ENCODE measurements at regions not wholly inside any gene's neighbourhood (a gene's known extent, or its start where the extent isn't known, plus 50 kb on each side); places are given as distances from the start of the nearest gene placed in this dataset.

DNA sequence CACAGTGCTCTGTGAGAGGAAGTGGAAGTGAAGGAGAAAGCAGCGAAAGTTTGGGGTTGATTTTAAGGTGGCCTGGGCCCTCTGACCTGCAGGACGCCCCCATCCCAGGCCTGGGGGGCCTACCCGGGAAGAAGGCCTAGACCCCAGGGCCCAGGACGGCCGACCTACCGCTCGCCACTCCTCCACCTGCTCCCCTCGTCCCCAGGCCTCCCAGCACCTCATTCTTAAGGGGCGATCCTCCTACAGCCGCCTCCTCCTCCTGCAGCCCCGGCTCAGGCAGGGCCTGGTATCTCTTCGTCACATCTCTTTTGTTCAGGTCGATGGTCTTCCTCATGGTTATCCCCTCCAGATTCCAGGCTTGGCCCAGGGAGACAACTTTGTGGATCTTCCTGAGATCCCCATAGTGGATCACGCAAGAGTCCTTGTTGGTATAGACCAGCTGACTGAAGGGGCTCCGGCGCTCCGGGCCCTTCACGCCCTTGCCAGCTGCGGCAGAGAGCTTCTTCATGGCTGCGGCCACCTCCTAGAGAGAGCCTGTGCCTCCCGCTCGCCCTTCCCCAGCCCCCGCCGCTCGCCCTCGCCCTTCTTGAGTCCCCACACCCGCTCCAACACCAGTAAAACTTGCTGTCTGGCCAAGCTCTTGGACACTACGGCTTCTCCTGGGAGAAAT is 117.5 kb downstream of the OR13A1 start:
- Histone ChIP-seq H3K36me3 (no peaks in the 10 kb centered on the region), H3K27ac (no peak overlapping the region), H3K27me3 (no peaks in the 10 kb centered on the region), H3K4me3 (no peak overlapping the region), H3K4me1 (no peaks in the 10 kb centered on the region), H3K9me3 (no peaks in the 10 kb centered on the region)
- intact Hi-C loops (cut with DNase I) = no loop called here
- no peak for DNase-seq (ENCODE audit: extremely low spot score in 2 of 2)
- no peak for TF ChIP-seq POLR2AphosphoS5 (IDR thresholded peaks at IDR 0.05; ENCODE audit: insufficient read depth in 1 of 2, low read depth in 1 of 2)
- TF ChIP-seq POLR2A (IDR thresholded peaks at IDR 0.05) = no peak
- TF ChIP-seq, protein P1, sequence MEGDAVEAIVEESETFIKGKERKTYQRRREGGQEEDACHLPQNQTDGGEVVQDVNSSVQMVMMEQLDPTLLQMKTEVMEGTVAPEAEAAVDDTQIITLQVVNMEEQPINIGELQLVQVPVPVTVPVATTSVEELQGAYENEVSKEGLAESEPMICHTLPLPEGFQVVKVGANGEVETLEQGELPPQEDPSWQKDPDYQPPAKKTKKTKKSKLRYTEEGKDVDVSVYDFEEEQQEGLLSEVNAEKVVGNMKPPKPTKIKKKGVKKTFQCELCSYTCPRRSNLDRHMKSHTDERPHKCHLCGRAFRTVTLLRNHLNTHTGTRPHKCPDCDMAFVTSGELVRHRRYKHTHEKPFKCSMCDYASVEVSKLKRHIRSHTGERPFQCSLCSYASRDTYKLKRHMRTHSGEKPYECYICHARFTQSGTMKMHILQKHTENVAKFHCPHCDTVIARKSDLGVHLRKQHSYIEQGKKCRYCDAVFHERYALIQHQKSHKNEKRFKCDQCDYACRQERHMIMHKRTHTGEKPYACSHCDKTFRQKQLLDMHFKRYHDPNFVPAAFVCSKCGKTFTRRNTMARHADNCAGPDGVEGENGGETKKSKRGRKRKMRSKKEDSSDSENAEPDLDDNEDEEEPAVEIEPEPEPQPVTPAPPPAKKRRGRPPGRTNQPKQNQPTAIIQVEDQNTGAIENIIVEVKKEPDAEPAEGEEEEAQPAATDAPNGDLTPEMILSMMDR (IDR thresholded peaks at IDR 0.05) = no peak

DNA sequence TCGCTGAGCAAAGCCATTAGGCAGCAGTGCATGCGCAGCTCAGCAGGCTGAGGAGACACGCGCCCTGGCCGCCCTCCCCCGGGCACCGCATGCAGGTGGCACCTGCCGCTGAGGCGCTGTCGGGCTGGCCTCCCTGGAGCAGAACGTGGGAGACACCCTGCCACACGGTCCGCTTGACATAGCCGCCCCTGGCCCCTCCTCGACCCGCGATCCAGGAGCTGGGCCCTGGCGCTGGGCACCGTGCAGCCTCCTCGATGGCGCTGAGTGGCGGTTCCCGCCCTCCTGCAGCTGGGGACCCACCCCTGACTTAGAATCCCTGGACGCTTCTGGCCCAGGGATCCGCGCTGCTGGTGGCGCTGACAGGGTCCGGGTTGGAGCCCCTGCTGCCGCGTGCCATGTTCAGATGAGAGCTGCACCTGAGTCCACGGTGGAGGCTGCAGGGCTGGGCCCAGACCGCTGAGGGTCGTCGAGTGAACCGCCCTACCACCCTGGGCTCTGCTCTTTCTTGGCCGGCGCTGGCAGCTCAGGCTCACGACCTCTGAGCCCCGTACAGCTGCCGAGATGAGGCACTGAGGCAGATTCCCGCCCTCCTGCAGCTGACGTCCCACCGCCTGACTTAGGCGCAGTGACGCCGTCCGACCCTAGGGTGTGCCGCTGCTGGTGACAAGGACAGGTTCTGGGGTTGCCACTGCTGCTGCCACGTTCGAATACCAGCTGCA is 116.8 kb downstream of the OR13A1 start:
- intact Hi-C loops (cut with DNase I) = no loop called here
- H3K36me3 ChIP-seq = no peaks in the 10 kb centered on the region
- TF ChIP-seq POLR2AphosphoS5 (IDR thresholded peaks at IDR 0.05; ENCODE audit: insufficient read depth in 1 of 2, low read depth in 1 of 2) = no peak
- TF ChIP-seq, protein P1 (IDR thresholded peaks at IDR 0.05) = no peak
- no peak for TF ChIP-seq POLR2A (IDR thresholded peaks at IDR 0.05)
- no peaks in the 10 kb centered on the region for H3K4me1 ChIP-seq
- no peaks in the 10 kb centered on the region for H3K27me3 ChIP-seq
- no peak overlapping the region for H3K4me3 ChIP-seq
- H3K27ac ChIP-seq = no peak overlapping the region
- no peak for DNase-seq (ENCODE audit: extremely low spot score in 2 of 2)
- H3K9me3 ChIP-seq = no peaks in the 10 kb centered on the region

DNA sequence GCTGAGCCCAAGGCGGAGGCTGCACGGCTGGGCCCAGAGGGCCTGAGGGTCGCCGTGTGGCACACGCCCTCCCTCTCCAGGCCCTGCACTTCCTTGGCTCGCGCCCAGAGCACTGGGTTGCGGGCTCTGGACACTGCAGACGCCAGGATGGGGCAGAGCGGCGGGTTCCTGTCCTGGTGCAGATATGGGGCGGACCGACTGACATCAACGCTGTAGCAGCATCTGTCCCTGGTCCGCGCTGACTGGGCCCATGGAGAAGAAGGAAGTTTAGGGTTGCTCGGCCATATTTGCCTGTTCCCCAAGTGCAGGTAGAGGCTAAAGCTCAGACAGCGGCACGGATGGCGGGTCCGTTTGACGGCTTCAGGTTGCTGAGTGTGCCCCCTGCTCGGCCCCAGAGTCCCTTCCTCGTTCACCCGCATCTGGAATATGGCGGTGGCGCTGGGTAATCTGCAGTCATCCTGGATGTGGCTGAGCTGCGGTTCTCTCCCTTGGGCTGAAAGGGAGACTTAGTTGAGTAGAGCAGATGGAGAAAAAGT is 116.1 kb downstream of the OR13A1 start:
- Histone ChIP-seq H3K9me3 (no peaks in the 10 kb centered on the region), H3K36me3 (no peaks in the 10 kb centered on the region), H3K4me1 (no peaks in the 10 kb centered on the region), H3K27me3 (no peaks in the 10 kb centered on the region), H3K27ac (no peak overlapping the region), H3K4me3 (no peak overlapping the region)
- TF ChIP-seq, protein P1 (IDR thresholded peaks at IDR 0.05) = no peak
- TF ChIP-seq POLR2A (IDR thresholded peaks at IDR 0.05) (no peak), POLR2AphosphoS5 (IDR thresholded peaks at IDR 0.05; ENCODE audit: insufficient read depth in 1 of 2, low read depth in 1 of 2) (no peak)
- intact Hi-C loops (cut with DNase I) = no loop called here
- no peak for DNase-seq (ENCODE audit: extremely low spot score in 2 of 2)

DNA sequence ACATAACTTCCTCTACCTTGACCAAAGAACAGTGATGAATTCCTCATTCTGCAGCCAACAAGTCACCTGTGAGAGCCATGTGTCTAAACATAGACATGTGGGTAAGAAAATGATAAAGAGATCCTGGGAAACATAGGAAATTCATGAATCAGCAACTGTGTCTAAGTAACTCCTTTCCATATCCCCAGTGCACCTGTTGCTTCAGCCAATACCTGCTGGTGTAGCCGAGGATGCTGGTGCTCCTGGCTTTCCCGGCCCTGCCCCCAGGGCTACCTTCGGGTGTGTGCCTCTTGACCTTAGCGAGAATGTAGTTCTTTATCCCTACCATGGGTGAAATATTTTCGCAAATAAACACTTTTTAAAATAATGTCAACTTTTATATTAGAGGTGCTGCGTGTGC is 114.1 kb downstream of the OR13A1 start:
- no peak for TF ChIP-seq POLR2A (IDR thresholded peaks at IDR 0.05)
- TF ChIP-seq POLR2AphosphoS5 (IDR thresholded peaks at IDR 0.05; ENCODE audit: insufficient read depth in 1 of 2, low read depth in 1 of 2) = no peak
- TF ChIP-seq, protein P1 (IDR thresholded peaks at IDR 0.05) = no peak
- no peak for DNase-seq (ENCODE audit: extremely low spot score in 2 of 2)
- Histone ChIP-seq H3K27ac (no peak overlapping the region), H3K4me3 (no peak overlapping the region), H3K4me1 (no peaks in the 10 kb centered on the region), H3K27me3 (no peaks in the 10 kb centered on the region), H3K9me3 (no peaks in the 10 kb centered on the region), H3K36me3 (no peaks in the 10 kb centered on the region)
- intact Hi-C loops (cut with DNase I) = no loop called here

DNA sequence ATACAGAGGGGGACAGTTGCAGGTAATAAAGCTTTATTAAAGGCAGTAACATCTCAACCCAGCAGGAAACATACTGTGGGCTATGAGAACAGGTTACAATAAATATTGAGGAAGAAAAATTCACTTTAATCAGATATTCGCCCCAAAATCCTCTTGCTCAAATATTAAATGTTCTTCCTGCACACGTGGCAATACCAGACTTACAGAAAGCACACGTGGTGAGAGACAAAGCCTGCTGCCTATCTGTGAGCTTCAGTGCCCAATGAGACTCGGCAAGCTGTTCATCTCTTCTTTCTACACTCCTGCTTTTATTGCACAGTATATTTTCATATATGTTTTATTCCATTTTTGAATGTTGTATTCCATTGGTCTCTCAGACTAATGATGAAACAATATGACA is 113.2 kb downstream of the OR13A1 start:
- Histone ChIP-seq H3K27me3 (no peaks in the 10 kb centered on the region), H3K4me3 (no peak overlapping the region), H3K36me3 (no peaks in the 10 kb centered on the region), H3K4me1 (no peaks in the 10 kb centered on the region), H3K27ac (no peak overlapping the region), H3K9me3 (no peaks in the 10 kb centered on the region)
- TF ChIP-seq POLR2A (IDR thresholded peaks at IDR 0.05) (no peak), POLR2AphosphoS5 (IDR thresholded peaks at IDR 0.05; ENCODE audit: insufficient read depth in 1 of 2, low read depth in 1 of 2) (no peak)
- no peak for DNase-seq (ENCODE audit: extremely low spot score in 2 of 2)
- intact Hi-C loops (cut with DNase I) = no loop called here

Data from vagina (tissue), 2 donors.